LHCN-M2 (cell line): ENCODE measurements at regions not wholly inside any gene's neighbourhood (a gene's known extent, or its start where the extent isn't known, plus 50 kb on each side); places are given as distances from the start of the nearest gene placed in this dataset.
A peak's percentile ranks its signal among the peaks of the same experiment; 100 is the strongest.
"Not testable (repeated sequence)": the region's sequence is repeated elsewhere in the genome, so short reads cannot be mapped to it uniquely, and the experiment has no call there.

Experiments used
- DNase-seq: peaks from one replicate; pipeline ENCODE4 v3.0.0-alpha.2; 2012; ENCODE audit warnings: low read depth

- DNase-seq: no peak
These were observed 497.6 kb downstream of the STIM2 start for GRCh38 chr4:27358269-27358668.

- DNase-seq: no peak
These were observed 499.5 kb downstream of the STIM2 start for GRCh38 chr4:27360131-27360530.

- DNase-seq: peak; percentile 67
These were observed 500.2 kb downstream of the STIM2 start for GRCh38 chr4:27360790-27361267.

GRCh38 chr4:27364509-27364908 lies 503.9 kb downstream of the STIM2 start:
- DNase-seq: no peak

GRCh38 chr4:27366104-27366823 lies 505.6 kb downstream of the STIM2 start:
- DNase-seq: peak; percentile 2

GRCh38 chr4:27368781-27369180 lies 508.1 kb downstream of the STIM2 start:
- peak; percentile 2 for DNase-seq

- DNase-seq: no peak
These were observed 521.2 kb downstream of the STIM2 start for GRCh38 chr4:27381815-27382214.

GRCh38 chr4:27387711-27388110 lies 527.1 kb downstream of the STIM2 start:
- DNase-seq: no peak

GRCh38 chr4:27397886-27398285 lies 537.2 kb downstream of the STIM2 start:
- no peak for DNase-seq

- no peak for DNase-seq
These were observed 538.1 kb downstream of the STIM2 start for GRCh38 chr4:27398631-27399310.

GRCh38 chr4:27407616-27408015 lies 547.0 kb downstream of the STIM2 start:
- peak; percentile 1 for DNase-seq

- DNase-seq: no peak
These were observed 552.0 kb downstream of the STIM2 start for GRCh38 chr4:27412613-27413012.

- no peak for DNase-seq
These were observed 554.5 kb downstream of the STIM2 start for GRCh38 chr4:27414887-27415731.

GRCh38 chr4:27428661-27429060 lies 568.0 kb downstream of the STIM2 start:
- DNase-seq: no peak

- DNase-seq: no peak
These were observed 568.8 kb downstream of the STIM2 start for GRCh38 chr4:27429364-27429871.

- DNase-seq: no peak
These were observed 581.5 kb downstream of the STIM2 start for GRCh38 chr4:27442146-27442545.

- DNase-seq: not testable (repeated sequence)
These were observed 582.0 kb downstream of the STIM2 start for GRCh38 chr4:27442661-27443060.

- no peak for DNase-seq
These were observed 603.2 kb downstream of the STIM2 start for GRCh38 chr4:27463816-27464215.

- DNase-seq: no peak
These were observed 606.7 kb downstream of the STIM2 start for GRCh38 chr4:27467351-27467750.

GRCh38 chr4:27472364-27472763 lies 611.7 kb downstream of the STIM2 start:
- DNase-seq: no peak

GRCh38 chr4:27474691-27475090 lies 614.0 kb downstream of the STIM2 start:
- no peak for DNase-seq

- no peak for DNase-seq
These were observed 623.6 kb downstream of the STIM2 start for GRCh38 chr4:27484216-27484615.
